CD4-positive, alpha-beta T cell treated with Interleukin-12 subunit alpha and Interleukin-12 subunit beta, for 1 hour (primary cell): ENCODE measurements at regions not wholly inside any gene's neighbourhood (a gene's known extent, or its start where the extent isn't known, plus 50 kb on each side); places are given as distances from the start of the nearest gene placed in this dataset.

ENCODE experiments used
- DNase-seq: peaks from one replicate; pipeline ENCODE4 v3.0.0-alpha.2; 2020

- DNase-seq = no peak
Observed at GRCh38 chr2:226652983-226653765, 146.4 kb downstream of the IRS1 start.

- DNase-seq = no peak
Observed at GRCh38 chr2:226652369-226652768, 147.3 kb downstream of the IRS1 start.

- DNase-seq = peak; percentile 35
Observed at GRCh38 chr2:226649871-226650660, 149.6 kb downstream of the IRS1 start.

GRCh38 chr2:226649201-226649600, 150.4 kb downstream of the IRS1 start:
- DNase-seq = no peak

- no peak for DNase-seq
Observed at GRCh38 chr2:226647621-226648518, 151.8 kb downstream of the IRS1 start.

GRCh38 chr2:226644399-226644865, 155.2 kb downstream of the IRS1 start:
- no peak for DNase-seq

- DNase-seq = no peak
Observed at GRCh38 chr2:226643946-226644282, 155.7 kb downstream of the IRS1 start.

- DNase-seq = no peak
Observed at GRCh38 chr2:226643030-226643945, 156.3 kb downstream of the IRS1 start.

- no peak for DNase-seq
Observed at GRCh38 chr2:226641008-226641407, 158.6 kb downstream of the IRS1 start.

- DNase-seq = no peak
Observed at GRCh38 chr2:226640501-226640900, 159.1 kb downstream of the IRS1 start.

- no peak for DNase-seq
Observed at GRCh38 chr2:226639550-226639949, 160.1 kb downstream of the IRS1 start.

- no peak for DNase-seq
Observed at GRCh38 chr2:226638576-226638975, 161.0 kb downstream of the IRS1 start.

GRCh38 chr2:226637383-226637782, 162.2 kb downstream of the IRS1 start:
- DNase-seq = no peak

GRCh38 chr2:226636586-226636985, 163.0 kb downstream of the IRS1 start:
- DNase-seq = no peak

GRCh38 chr2:226634943-226635604, 164.5 kb downstream of the IRS1 start:
- no peak for DNase-seq

- no peak for DNase-seq
Observed at GRCh38 chr2:226631671-226632070, 167.9 kb downstream of the IRS1 start.

- no peak for DNase-seq
Observed at GRCh38 chr2:226631187-226631586, 168.4 kb downstream of the IRS1 start.

- DNase-seq = no peak
Observed at GRCh38 chr2:226625946-226626345, 173.7 kb downstream of the IRS1 start.

- DNase-seq = no peak
Observed at GRCh38 chr2:226623587-226624368, 175.8 kb downstream of the IRS1 start.

GRCh38 chr2:226622484-226622883, 177.1 kb downstream of the IRS1 start:
- DNase-seq = no peak

GRCh38 chr2:226620176-226620575, 179.4 kb downstream of the IRS1 start:
- DNase-seq = no peak
